Kidney (tissue), 13 donors: ENCODE measurements at regions not wholly inside any gene's neighbourhood (a gene's known extent, or its start where the extent isn't known, plus 50 kb on each side); places are given as distances from the start of the nearest gene placed in this dataset.
A peak's percentile ranks its signal among the peaks of the same experiment; 100 is the strongest.

ENCODE experiments used
- DNase-seq, 5 donors: peaks; one replicate each; pipeline ENCODE4 v3.0.0-alpha.2; 2013 to 2020
- FAIRE-seq: peaks from 2 replicates; lab custom pipeline; 2012; peaks lifted over from hg19 to GRCh38; lab: Jason Lieb, UNC
- H3K27ac ChIP-seq, 2 donors: one replicate each; pipeline ENCODE4 v1.7.0; 2013; ENCODE audit warnings: low read depth in 2 of 2, low read length in 2 of 2, inconsistent platforms in 1 of 2
- H3K27me3 ChIP-seq: one replicate; pipeline ENCODE4 v1.7.1; 2013; ENCODE audit warnings: low read length, inconsistent platforms; ENCODE audit not compliant: control insufficient read depth, insufficient read depth
- H3K36me3 ChIP-seq, 3 donors: one replicate each; pipeline versions ENCODE4 v1.7.0 to v1.7.1; 2013; ENCODE audit warnings: low read length in 3 of 3, control low read depth in 1 of 3, inconsistent platforms in 1 of 3; ENCODE audit not compliant: insufficient read depth in 3 of 3, control insufficient read depth in 2 of 3
- H3K4me1 ChIP-seq, 3 donors: one replicate each; pipeline versions ENCODE4 v1.7.0 to v1.7.1; 2013; ENCODE audit warnings: low read length in 3 of 3, inconsistent platforms in 1 of 3, low read depth in 1 of 3; ENCODE audit not compliant: control insufficient read depth in 2 of 3, insufficient read depth in 2 of 3
- H3K4me3 ChIP-seq, 3 donors: one replicate each; pipeline versions ENCODE4 v1.7.0 to v1.8.1; 2013; ENCODE audit warnings: low read length in 3 of 3, control low read depth in 1 of 3, inconsistent platforms in 1 of 3
- H3K9ac ChIP-seq, 3 donors: one replicate each; pipeline versions ENCODE4 v1.7.0 to v1.7.1; 2013; ENCODE audit warnings: low read length in 3 of 3, control low read depth in 1 of 3, inconsistent platforms in 1 of 3
- H3K9me3 ChIP-seq, 3 donors: one replicate each; pipeline versions ENCODE4 v1.7.0 to v1.7.1; 2013; ENCODE audit warnings: low read length in 3 of 3, control low read depth in 1 of 3, inconsistent platforms in 1 of 3; ENCODE audit not compliant: control insufficient read depth in 2 of 3, insufficient read depth in 1 of 3
- intact Hi-C: fragments of 100-400 bp; cut with DNase I; formaldehyde crosslinking; loops from one replicate; pipeline ENCODE4 v1.11.1; 2022
- TF ChIP-seq, protein P1 (sequence below): IDR thresholded peaks from 3 replicates; pipeline ENCODE4 v1.5.1; 2012; ENCODE audit warnings: mild to moderate bottlenecking, moderate library complexity, borderline replicate concordance; ENCODE audit not compliant: insufficient read depth; ENCODE audit errors: extremely low read depth
- donor health status: control.
- donor health status: control.
- donor health status: control.
- donor health status: control.
- donor health status: control.
- donor health status: DM: yes; HTN: yes; CAD: no.
- donor health status: Normal renal cell carcinoma (clear cell type).

DNA sequence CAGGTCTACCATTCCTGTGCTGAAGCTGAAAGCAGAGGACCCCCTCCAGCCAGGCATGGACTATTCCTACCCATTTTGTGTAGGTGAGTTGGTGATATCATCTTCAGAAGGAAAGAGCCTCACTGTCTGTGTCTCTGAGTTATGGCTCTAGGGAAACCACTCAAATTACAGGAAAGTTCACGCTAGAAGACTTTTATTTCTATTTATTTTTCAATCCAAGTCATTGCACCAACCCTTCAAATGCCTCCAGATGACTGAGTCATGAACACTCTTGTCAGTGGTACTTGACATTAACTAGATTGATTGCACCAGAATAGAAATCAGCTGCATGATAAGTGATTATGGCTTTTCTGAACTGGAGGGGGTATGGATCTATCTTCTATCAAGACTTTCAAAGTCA is 338.4 kb downstream of the MBD2 start:
- Histone ChIP-seq H3K4me3 (no peak overlapping the region), H3K27ac (no peak overlapping the region), H3K4me1 (no peaks in the 10 kb centered on the region), H3K9ac (no peak overlapping the region), H3K9me3 (no peaks in the 10 kb centered on the region), H3K27me3 (no peaks in the 10 kb centered on the region), H3K36me3 (no peaks in the 10 kb centered on the region)
- TF ChIP-seq, protein P1, sequence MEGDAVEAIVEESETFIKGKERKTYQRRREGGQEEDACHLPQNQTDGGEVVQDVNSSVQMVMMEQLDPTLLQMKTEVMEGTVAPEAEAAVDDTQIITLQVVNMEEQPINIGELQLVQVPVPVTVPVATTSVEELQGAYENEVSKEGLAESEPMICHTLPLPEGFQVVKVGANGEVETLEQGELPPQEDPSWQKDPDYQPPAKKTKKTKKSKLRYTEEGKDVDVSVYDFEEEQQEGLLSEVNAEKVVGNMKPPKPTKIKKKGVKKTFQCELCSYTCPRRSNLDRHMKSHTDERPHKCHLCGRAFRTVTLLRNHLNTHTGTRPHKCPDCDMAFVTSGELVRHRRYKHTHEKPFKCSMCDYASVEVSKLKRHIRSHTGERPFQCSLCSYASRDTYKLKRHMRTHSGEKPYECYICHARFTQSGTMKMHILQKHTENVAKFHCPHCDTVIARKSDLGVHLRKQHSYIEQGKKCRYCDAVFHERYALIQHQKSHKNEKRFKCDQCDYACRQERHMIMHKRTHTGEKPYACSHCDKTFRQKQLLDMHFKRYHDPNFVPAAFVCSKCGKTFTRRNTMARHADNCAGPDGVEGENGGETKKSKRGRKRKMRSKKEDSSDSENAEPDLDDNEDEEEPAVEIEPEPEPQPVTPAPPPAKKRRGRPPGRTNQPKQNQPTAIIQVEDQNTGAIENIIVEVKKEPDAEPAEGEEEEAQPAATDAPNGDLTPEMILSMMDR = no peak
- no peak for FAIRE-seq
- peak in 3 of 5 donors; percentile 21 to 49 (median 39) for DNase-seq
- intact Hi-C loops = no loop called here

- H3K36me3 ChIP-seq = no peaks in the 10 kb centered on the region
- no peaks in the 10 kb centered on the region for H3K9me3 ChIP-seq
- TF ChIP-seq, protein P1 = no peak
- no peak overlapping the region for H3K27ac ChIP-seq
- H3K27me3 ChIP-seq = no peaks in the 10 kb centered on the region
- FAIRE-seq (no peak), DNase-seq (no peak)
- no peaks in the 10 kb centered on the region for H3K4me1 ChIP-seq
- intact Hi-C loops = no loop called here
- H3K9ac ChIP-seq = no peak overlapping the region
- H3K4me3 ChIP-seq = no peak overlapping the region
Measured at GRCh38 chr18:53883771-53884170, 340.7 kb downstream of the MBD2 start.

DNA sequence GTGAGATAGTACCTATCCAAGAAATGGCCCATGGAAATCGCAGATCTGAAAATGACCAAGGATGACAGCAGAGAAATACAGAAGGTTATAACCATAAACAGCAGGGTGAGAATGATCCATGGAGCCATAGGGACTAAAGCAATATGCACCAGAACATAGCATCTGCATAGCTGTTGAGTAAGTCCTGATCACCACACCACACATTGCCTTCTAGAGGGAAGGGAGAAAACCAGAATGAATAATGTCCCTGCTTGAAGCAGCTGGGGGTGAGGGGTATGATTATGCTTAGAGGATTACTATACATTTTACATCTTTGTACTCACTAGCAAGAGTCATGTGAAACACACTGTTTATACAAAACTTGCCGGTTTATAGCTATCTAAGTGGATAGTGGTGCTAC is 350.4 kb downstream of the MBD2 start:
- no peak for DNase-seq

More for the DNA sequence above, 350.4 kb downstream of the MBD2 start:
- Histone ChIP-seq H3K4me3 (no peak overlapping the region), H3K27ac (no peak overlapping the region), H3K36me3 (no peaks in the 10 kb centered on the region), H3K4me1 (no peaks in the 10 kb centered on the region), H3K27me3 (no peaks in the 10 kb centered on the region), H3K9me3 (no peaks in the 10 kb centered on the region), H3K9ac (no peak overlapping the region)
- TF ChIP-seq, protein P1 = no peak
- intact Hi-C loops = no loop called here
- FAIRE-seq = no peak
